Ishikawa (cell line): ENCODE measurements at regions not wholly inside any gene's neighbourhood (a gene's known extent, or its start where the extent isn't known, plus 50 kb on each side); places are given as distances from the start of the nearest gene placed in this dataset.

ENCODE experiments used
- EP300 ChIP-seq: IDR thresholded peaks from 2 replicates; pipeline ENCODE4 v1.6.1; 2012; ENCODE audit warnings: borderline replicate concordance
- MAX ChIP-seq: IDR thresholded peaks from 2 replicates; pipeline ENCODE4 v1.6.1; 2012
- RAD21 ChIP-seq: IDR thresholded peaks from 2 replicates; pipeline ENCODE4 v1.6.1; 2012; ENCODE audit warnings: low read depth
- REST ChIP-seq: IDR thresholded peaks from 2 replicates; pipeline ENCODE4 v1.6.1; 2012; ENCODE audit warnings: low read depth, mild to moderate bottlenecking
- TAF1 ChIP-seq: IDR thresholded peaks from 2 replicates; pipeline ENCODE4 v1.6.1; 2012; ENCODE audit warnings: low read depth, mild to moderate bottlenecking

- TF ChIP-seq RAD21 = no peak
- TF ChIP-seq EP300 = no peak
- no peak for TF ChIP-seq REST
- TF ChIP-seq MAX = no peak
- no peak for TF ChIP-seq TAF1
These were observed 441.2 kb downstream of the PTPRC start for GRCh38 chr1:199079994-199080393.
